ENCODE measurements at regions not wholly inside any gene's neighbourhood (a gene's known extent, or its start where the extent isn't known, plus 50 kb on each side); places are given as distances from the start of the nearest gene placed in this dataset.

DNA sequence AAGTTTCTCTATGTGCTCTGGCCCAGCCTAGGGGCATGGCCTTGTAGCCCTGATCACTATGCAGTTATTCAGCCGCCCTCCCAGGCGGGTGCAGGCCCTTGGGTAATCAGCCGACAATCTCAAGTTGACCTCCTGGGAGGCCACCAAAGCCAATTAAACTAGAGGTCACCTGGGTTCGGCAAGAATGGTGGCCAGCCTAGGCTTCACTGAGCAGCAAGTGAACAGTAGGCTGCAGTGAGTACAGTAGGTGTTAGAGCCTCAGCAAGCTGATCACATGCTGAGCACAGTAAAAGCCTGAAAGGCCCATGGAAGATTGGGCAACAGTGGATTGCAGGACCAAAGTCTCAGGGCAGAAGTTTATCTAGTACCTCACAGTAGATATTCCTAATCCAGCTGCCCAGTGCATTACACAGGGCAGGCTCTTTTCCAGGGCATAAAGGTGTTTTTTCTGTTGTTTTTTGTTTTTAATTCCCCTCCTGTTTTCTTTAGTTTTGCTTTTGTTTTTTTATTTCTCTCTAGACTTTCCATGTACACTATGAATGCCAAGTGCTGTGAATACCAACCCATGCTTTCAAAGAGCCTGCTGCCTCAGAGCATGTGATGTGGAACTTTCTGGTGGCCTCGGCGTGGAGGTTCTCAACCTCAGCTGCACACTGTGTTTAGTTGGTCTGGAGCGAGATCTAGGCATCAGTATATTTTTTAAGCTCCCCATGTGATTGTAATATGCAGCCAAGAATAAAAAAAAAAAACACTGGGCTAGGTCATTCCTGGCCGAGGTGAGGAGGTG is 55.9 kb upstream of the ATL2 start (continued):
- TF ChIP-seq, protein P1, sequence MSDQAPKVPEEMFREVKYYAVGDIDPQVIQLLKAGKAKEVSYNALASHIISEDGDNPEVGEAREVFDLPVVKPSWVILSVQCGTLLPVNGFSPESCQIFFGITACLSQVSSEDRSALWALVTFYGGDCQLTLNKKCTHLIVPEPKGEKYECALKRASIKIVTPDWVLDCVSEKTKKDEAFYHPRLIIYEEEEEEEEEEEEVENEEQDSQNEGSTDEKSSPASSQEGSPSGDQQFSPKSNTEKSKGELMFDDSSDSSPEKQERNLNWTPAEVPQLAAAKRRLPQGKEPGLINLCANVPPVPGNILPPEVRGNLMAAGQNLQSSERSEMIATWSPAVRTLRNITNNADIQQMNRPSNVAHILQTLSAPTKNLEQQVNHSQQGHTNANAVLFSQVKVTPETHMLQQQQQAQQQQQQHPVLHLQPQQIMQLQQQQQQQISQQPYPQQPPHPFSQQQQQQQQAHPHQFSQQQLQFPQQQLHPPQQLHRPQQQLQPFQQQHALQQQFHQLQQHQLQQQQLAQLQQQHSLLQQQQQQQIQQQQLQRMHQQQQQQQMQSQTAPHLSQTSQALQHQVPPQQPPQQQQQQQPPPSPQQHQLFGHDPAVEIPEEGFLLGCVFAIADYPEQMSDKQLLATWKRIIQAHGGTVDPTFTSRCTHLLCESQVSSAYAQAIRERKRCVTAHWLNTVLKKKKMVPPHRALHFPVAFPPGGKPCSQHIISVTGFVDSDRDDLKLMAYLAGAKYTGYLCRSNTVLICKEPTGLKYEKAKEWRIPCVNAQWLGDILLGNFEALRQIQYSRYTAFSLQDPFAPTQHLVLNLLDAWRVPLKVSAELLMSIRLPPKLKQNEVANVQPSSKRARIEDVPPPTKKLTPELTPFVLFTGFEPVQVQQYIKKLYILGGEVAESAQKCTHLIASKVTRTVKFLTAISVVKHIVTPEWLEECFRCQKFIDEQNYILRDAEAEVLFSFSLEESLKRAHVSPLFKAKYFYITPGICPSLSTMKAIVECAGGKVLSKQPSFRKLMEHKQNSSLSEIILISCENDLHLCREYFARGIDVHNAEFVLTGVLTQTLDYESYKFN (CRISPR knock-in tag; conservative IDR thresholded peaks at IDR 0.05) = peak; percentile 89
- 0 out of 2 replicates have a peak, but pooled peaks have one; percentile 37 for TF ChIP-seq MBNL3 (CRISPR knock-in tag; conservative IDR thresholded peaks at IDR 0.05)
- TF ChIP-seq, protein P2, sequence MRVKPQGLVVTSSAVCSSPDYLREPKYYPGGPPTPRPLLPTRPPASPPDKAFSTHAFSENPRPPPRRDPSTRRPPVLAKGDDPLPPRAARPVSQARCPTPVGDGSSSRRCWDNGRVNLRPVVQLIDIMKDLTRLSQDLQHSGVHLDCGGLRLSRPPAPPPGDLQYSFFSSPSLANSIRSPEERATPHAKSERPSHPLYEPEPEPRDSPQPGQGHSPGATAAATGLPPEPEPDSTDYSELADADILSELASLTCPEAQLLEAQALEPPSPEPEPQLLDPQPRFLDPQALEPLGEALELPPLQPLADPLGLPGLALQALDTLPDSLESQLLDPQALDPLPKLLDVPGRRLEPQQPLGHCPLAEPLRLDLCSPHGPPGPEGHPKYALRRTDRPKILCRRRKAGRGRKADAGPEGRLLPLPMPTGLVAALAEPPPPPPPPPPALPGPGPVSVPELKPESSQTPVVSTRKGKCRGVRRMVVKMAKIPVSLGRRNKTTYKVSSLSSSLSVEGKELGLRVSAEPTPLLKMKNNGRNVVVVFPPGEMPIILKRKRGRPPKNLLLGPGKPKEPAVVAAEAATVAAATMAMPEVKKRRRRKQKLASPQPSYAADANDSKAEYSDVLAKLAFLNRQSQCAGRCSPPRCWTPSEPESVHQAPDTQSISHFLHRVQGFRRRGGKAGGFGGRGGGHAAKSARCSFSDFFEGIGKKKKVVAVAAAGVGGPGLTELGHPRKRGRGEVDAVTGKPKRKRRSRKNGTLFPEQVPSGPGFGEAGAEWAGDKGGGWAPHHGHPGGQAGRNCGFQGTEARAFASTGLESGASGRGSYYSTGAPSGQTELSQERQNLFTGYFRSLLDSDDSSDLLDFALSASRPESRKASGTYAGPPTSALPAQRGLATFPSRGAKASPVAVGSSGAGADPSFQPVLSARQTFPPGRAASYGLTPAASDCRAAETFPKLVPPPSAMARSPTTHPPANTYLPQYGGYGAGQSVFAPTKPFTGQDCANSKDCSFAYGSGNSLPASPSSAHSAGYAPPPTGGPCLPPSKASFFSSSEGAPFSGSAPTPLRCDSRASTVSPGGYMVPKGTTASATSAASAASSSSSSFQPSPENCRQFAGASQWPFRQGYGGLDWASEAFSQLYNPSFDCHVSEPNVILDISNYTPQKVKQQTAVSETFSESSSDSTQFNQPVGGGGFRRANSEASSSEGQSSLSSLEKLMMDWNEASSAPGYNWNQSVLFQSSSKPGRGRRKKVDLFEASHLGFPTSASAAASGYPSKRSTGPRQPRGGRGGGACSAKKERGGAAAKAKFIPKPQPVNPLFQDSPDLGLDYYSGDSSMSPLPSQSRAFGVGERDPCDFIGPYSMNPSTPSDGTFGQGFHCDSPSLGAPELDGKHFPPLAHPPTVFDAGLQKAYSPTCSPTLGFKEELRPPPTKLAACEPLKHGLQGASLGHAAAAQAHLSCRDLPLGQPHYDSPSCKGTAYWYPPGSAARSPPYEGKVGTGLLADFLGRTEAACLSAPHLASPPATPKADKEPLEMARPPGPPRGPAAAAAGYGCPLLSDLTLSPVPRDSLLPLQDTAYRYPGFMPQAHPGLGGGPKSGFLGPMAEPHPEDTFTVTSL (CRISPR knock-in tag; IDR thresholded peaks at IDR 0.05; ENCODE audit: borderline replicate concordance) = peak; percentile 96
- TF ChIP-seq, protein P3, sequence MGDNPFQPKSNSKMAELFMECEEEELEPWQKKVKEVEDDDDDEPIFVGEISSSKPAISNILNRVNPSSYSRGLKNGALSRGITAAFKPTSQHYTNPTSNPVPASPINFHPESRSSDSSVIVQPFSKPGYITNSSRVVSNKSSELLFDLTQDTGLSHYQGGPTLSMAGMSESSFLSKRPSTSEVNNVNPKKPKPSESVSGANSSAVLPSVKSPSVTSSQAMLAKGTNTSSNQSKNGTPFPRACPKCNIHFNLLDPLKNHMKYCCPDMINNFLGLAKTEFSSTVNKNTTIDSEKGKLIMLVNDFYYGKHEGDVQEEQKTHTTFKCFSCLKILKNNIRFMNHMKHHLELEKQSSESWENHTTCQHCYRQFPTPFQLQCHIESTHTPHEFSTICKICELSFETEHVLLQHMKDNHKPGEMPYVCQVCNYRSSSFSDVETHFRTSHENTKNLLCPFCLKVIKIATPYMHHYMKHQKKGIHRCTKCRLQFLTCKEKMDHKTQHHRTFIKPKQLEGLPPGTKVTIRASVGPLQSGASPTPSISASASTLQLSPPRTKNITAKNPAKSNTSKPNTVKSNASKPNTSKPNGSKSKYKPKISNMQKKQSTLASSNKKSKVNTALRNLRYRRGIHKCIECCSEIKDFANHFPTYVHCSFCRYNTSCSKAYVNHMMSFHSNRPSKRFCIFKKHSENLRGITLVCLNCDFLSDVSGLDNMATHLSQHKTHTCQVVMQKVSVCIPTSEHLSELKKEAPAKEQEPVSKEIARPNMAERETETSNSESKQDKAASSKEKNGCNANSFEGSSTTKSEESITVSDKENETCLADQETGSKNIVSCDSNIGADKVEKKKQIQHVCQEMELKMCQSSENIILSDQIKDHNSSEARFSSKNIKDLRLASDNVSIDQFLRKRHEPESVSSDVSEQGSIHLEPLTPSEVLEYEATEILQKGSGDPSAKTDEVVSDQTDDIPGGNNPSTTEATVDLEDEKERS (CRISPR knock-in tag; IDR thresholded peaks at IDR 0.05) = peak; percentile 100
- TF ChIP-seq ARNT2 (CRISPR knock-in tag; IDR thresholded peaks at IDR 0.05; ENCODE audit: low read depth) = no peak
- TF ChIP-seq ZNF816 (CRISPR knock-in tag; IDR thresholded peaks at IDR 0.05; ENCODE audit: borderline replicate concordance) = peak; percentile 95
- TF ChIP-seq, protein P4, sequence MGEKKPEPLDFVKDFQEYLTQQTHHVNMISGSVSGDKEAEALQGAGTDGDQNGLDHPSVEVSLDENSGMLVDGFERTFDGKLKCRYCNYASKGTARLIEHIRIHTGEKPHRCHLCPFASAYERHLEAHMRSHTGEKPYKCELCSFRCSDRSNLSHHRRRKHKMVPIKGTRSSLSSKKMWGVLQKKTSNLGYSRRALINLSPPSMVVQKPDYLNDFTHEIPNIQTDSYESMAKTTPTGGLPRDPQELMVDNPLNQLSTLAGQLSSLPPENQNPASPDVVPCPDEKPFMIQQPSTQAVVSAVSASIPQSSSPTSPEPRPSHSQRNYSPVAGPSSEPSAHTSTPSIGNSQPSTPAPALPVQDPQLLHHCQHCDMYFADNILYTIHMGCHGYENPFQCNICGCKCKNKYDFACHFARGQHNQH (CRISPR knock-in tag; IDR thresholded peaks at IDR 0.05) = peak; percentile 96
- TF ChIP-seq ZSCAN29 (CRISPR knock-in tag; conservative IDR thresholded peaks at IDR 0.05) = peak; percentile 95
- no peak for TF ChIP-seq ZNF616 (CRISPR knock-in tag; IDR thresholded peaks at IDR 0.05; ENCODE audit: low read depth)
- peak; percentile 95; the same call in 1 of the 2 replicates for TF ChIP-seq DPF2 (CRISPR knock-in tag; IDR thresholded peaks at IDR 0.05; ENCODE audit: borderline replicate concordance, low read depth)
- TF ChIP-seq REXO4 (CRISPR knock-in tag; IDR thresholded peaks at IDR 0.05; ENCODE audit: borderline replicate concordance) = no peak
- no peak for TF ChIP-seq SRY (CRISPR knock-in tag; IDR thresholded peaks at IDR 0.05)
- peak; percentile 67 for TF ChIP-seq GABPB1 (CRISPR knock-in tag; IDR thresholded peaks at IDR 0.05)
- TF ChIP-seq POLR2A (IDR thresholded peaks at IDR 0.05; ENCODE audit: insufficient read depth in 1 of 2, low read depth in 2 of 2, low read length in 2 of 2) = no peak
- TF ChIP-seq KLF15 (CRISPR knock-in tag; IDR thresholded peaks at IDR 0.05; ENCODE audit: borderline replicate concordance) = no peak
